Body of pancreas (tissue), 4 donors: ENCODE measurements at regions not wholly inside any gene's neighbourhood (a gene's known extent, or its start where the extent isn't known, plus 50 kb on each side); places are given as distances from the start of the nearest gene placed in this dataset.

ENCODE experiments used
- POLR2A ChIP-seq, 3 donors: fragments of 450-650 bp; IDR thresholded peaks; one replicate each; pipeline ENCODE4 v1.6.1; 2016; ENCODE audit warnings: antibody characterized with exemption in 3 of 3, mild to moderate bottlenecking in 2 of 3
- TF ChIP-seq, protein P1 (sequence below), 7 experiments: fragments of 450-650 bp in 4 of 7; fragments of 200-600 bp in 3 of 7; sonication (generic) in 3 of 7; IDR thresholded peaks; one replicate each; pipeline ENCODE4 v1.5.1; 2016 to 2019; ENCODE audit warnings: antibody characterized with exemption in 7 of 7

DNA sequence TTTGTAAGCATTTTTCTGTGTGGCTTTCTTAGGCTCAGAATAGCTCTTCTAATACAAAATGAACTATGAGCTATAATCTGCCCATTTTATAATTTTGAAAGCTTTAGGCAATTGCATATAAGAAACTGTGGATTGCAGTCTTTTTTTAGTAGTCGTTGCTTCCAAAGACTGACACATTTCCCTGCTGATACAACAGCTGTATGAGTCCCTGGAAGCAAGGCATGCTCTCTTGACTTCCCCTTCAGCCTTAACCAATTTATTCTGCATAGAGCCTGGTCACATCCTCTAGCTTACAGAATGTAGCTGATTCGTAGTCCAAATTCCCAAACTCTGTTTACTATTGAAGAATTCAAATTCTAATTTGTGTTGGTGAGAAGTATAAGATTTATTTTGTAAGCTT, 155.3 kb upstream of the EYA4 start:
- TF ChIP-seq, protein P1, sequence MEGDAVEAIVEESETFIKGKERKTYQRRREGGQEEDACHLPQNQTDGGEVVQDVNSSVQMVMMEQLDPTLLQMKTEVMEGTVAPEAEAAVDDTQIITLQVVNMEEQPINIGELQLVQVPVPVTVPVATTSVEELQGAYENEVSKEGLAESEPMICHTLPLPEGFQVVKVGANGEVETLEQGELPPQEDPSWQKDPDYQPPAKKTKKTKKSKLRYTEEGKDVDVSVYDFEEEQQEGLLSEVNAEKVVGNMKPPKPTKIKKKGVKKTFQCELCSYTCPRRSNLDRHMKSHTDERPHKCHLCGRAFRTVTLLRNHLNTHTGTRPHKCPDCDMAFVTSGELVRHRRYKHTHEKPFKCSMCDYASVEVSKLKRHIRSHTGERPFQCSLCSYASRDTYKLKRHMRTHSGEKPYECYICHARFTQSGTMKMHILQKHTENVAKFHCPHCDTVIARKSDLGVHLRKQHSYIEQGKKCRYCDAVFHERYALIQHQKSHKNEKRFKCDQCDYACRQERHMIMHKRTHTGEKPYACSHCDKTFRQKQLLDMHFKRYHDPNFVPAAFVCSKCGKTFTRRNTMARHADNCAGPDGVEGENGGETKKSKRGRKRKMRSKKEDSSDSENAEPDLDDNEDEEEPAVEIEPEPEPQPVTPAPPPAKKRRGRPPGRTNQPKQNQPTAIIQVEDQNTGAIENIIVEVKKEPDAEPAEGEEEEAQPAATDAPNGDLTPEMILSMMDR (IDR thresholded peaks at IDR 0.05), result no peak
- TF ChIP-seq POLR2A (IDR thresholded peaks at IDR 0.05), result no peak
